ENCODE measurements at regions not wholly inside any gene's neighbourhood (a gene's known extent, or its start where the extent isn't known, plus 50 kb on each side); places are given as distances from the start of the nearest gene placed in this dataset.

DNA sequence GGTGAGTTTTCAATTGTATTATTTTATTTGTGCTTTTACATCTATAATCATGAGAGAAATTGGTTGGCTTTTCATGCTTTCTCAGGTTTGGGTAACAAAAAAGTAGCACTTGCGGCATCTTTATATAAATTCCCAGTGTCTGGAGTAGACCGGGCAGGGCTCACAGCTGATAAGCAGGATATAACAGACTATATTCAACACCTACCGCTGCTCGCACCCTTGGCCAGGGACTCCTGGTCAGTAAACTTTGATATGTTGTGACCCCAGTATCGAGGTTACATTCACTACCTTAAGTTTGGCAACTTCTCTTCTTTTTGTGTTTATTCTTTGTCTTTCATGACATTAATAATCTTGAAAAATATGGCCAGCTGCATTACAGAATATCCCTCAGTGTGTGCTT is 343.4 kb downstream of the TBC1D32 start (continued):
- TF ChIP-seq, protein P1, sequence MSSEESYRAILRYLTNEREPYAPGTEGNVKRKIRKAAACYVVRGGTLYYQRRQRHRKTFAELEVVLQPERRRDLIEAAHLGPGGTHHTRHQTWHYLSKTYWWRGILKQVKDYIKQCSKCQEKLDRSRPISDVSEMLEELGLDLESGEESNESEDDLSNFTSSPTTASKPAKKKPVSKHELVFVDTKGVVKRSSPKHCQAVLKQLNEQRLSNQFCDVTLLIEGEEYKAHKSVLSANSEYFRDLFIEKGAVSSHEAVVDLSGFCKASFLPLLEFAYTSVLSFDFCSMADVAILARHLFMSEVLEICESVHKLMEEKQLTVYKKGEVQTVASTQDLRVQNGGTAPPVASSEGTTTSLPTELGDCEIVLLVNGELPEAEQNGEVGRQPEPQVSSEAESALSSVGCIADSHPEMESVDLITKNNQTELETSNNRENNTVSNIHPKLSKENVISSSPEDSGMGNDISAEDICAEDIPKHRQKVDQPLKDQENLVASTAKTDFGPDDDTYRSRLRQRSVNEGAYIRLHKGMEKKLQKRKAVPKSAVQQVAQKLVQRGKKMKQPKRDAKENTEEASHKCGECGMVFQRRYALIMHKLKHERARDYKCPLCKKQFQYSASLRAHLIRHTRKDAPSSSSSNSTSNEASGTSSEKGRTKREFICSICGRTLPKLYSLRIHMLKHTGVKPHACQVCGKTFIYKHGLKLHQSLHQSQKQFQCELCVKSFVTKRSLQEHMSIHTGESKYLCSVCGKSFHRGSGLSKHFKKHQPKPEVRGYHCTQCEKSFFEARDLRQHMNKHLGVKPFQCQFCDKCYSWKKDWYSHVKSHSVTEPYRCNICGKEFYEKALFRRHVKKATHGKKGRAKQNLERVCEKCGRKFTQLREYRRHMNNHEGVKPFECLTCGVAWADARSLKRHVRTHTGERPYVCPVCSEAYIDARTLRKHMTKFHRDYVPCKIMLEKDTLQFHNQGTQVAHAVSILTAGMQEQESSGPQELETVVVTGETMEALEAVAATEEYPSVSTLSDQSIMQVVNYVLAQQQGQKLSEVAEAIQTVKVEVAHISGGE (tag by site-specific recombination; conservative IDR thresholded peaks at IDR 0.05; ENCODE audit: low read depth), result no peak
- TF ChIP-seq ZBTB8A (tag by site-specific recombination; IDR thresholded peaks at IDR 0.05) (no peak), ZNF184 (tag by site-specific recombination; IDR thresholded peaks at IDR 0.05) (no peak)

DNA sequence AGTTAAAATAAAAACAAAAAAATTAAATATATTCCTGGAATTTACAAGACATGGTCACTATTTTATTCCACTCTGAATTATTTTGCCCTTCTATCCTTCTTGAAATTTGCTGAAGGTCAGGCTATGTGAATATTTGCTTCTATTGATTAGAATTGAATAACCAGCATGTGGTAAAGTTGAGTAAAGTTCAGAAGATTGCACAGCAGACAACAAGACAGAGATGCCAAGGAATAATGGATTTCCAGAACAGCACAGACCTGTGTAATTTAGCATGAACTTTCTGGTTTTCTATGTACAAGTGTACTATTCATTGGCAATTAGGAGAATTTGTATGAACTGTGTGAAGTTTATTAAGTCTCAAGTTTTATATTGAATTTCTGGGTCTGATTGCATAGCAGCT is 352.4 kb downstream of the TBC1D32 start:
- H3K9me3 ChIP-seq (ENCODE audit: control insufficient read depth, insufficient read depth, low read depth, low read length), result no peaks in the 10 kb centered on the region
- no peaks in the 10 kb centered on the region for H3K36me3 ChIP-seq (ENCODE audit: control insufficient read depth in 2 of 2, insufficient read depth in 1 of 2, low read length in 2 of 2)
- H3K4me3 ChIP-seq (ENCODE audit: low read depth, low read length), result no peak overlapping the region
- TF ChIP-seq, protein P2, sequence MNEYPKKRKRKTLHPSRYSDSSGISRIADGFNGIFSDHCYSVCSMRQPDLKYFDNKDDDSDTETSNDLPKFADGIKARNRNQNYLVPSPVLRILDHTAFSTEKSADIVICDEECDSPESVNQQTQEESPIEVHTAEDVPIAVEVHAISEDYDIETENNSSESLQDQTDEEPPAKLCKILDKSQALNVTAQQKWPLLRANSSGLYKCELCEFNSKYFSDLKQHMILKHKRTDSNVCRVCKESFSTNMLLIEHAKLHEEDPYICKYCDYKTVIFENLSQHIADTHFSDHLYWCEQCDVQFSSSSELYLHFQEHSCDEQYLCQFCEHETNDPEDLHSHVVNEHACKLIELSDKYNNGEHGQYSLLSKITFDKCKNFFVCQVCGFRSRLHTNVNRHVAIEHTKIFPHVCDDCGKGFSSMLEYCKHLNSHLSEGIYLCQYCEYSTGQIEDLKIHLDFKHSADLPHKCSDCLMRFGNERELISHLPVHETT (tag by site-specific recombination; IDR thresholded peaks at IDR 0.05), result no peak
- TF ChIP-seq ZNF175 (tag by site-specific recombination; IDR thresholded peaks at IDR 0.05) (no peak), ZNF16 (tag by site-specific recombination; IDR thresholded peaks at IDR 0.05; ENCODE audit: low read depth) (no peak), KLF10 (tag by site-specific recombination; IDR thresholded peaks at IDR 0.05) (no peak), ZNF433 (tag by site-specific recombination; IDR thresholded peaks at IDR 0.05; ENCODE audit: low read depth) (no peak), ZNF624 (tag by site-specific recombination; IDR thresholded peaks at IDR 0.05) (no peak), ZSCAN23 (tag by site-specific recombination; IDR thresholded peaks at IDR 0.05) (no peak), ZNF214 (tag by site-specific recombination; IDR thresholded peaks at IDR 0.05; ENCODE audit: borderline replicate concordance) (no peak)
- H3K27ac ChIP-seq (ENCODE audit: extremely low read depth, low read depth, low read length), result no peak overlapping the region
- ChIA-PET POLR2A (no interaction called here), CTCF (interaction anchor here (0.9 to 1.2 kb wide), 2 partner anchors 9 to 35 kb away, joined by 3 read pairs; no protein-coding TSS in a partner anchor)
- H3K4me1 ChIP-seq (ENCODE audit: control insufficient read depth, insufficient read depth, low read length), result no peaks in the 10 kb centered on the region

DNA sequence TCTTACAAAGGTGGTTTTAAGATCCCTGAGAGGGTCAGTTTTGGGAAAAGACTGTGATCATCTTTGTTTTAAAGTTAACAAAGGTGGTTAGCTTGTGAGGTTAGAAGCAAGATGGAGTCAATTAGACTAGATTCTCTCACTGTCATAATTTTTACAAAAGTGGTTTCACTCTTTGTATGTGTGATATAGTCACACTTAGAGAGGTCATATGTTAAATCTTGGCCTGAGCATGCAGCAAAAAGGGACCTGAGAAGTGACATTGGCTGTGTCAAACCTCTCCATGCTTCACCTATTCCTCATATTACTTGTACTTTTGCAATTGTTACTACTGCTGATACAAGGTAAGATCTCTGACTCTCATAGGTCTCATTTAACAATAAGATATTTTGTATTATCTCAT is 368.0 kb downstream of the TBC1D32 start:
- no peak for TF ChIP-seq ZXDB (tag by site-specific recombination; IDR thresholded peaks at IDR 0.05)
- no peak for TF ChIP-seq ZNF423 (tag by site-specific recombination; IDR thresholded peaks at IDR 0.05)
- TF ChIP-seq ZNF48 (tag by site-specific recombination; IDR thresholded peaks at IDR 0.05), result no peak
- no peak for TF ChIP-seq ZNF629 (tag by site-specific recombination; IDR thresholded peaks at IDR 0.05)
- no peak for TF ChIP-seq KLF9 (tag by site-specific recombination; IDR thresholded peaks at IDR 0.05; ENCODE audit: low read depth)
- TF ChIP-seq ZBTB7A (tag by site-specific recombination; IDR thresholded peaks at IDR 0.05; ENCODE audit: low read depth), result no peak
- no peak for TF ChIP-seq ZNF701 (tag by site-specific recombination; IDR thresholded peaks at IDR 0.05)
- TF ChIP-seq ZNF658 (tag by site-specific recombination; IDR thresholded peaks at IDR 0.05), result no peak
- TF ChIP-seq ZNF548 (tag by site-specific recombination; IDR thresholded peaks at IDR 0.05), result no peak
- no peak for TF ChIP-seq ZNF843 (tag by site-specific recombination; IDR thresholded peaks at IDR 0.05)
- no peak for TF ChIP-seq PRDM1 (tag by site-specific recombination; IDR thresholded peaks at IDR 0.05)
- no peak overlapping the region for H3K27ac ChIP-seq (ENCODE audit: extremely low read depth, low read depth, low read length)
- no peaks in the 10 kb centered on the region for H3K4me1 ChIP-seq (ENCODE audit: control insufficient read depth, insufficient read depth, low read length)
- H3K9me3 ChIP-seq (ENCODE audit: control insufficient read depth, insufficient read depth, low read depth, low read length), result no peaks in the 10 kb centered on the region
- H3K4me3 ChIP-seq (ENCODE audit: low read depth, low read length), result no peak overlapping the region
- ChIA-PET POLR2A (no interaction called here), CTCF (no interaction called here)
- H3K36me3 ChIP-seq (ENCODE audit: control insufficient read depth in 2 of 2, insufficient read depth in 1 of 2, low read length in 2 of 2), result no peaks in the 10 kb centered on the region

Measured in HEK293 (cell line).